ENCODE measurements at regions not wholly inside any gene's neighbourhood (a gene's known extent, or its start where the extent isn't known, plus 50 kb on each side); places are given as distances from the start of the nearest gene placed in this dataset.

DNA sequence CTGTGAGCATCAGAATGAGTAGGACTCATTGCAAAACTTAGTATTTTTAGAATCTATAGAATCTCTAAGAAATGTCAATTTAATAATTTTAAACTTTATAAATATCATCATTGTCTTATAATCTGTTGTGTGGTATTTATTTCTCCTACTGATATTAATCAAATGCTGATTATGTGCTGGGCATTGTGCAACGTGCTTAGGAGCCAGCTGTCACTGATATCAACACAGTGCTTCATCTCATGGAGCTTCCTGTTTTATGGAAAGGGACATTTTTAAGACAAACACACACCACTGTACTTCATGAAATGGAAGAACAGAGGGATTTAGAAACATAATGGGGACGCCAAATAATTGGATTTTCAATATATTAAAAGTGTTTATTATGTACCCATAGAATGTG lies 737.9 kb upstream of the TMPRSS15 start:
- Histone ChIP-seq H3K4me3 (ENCODE audit: insufficient read depth in 1 of 2, low read depth in 1 of 2, low read length in 2 of 2) (no peak overlapping the region), H3K9me3 (ENCODE audit: control insufficient read depth, low read length) (peaks cover 17% of the 10 kb centered on the region), H3K4ac (ENCODE audit: low read depth in 1 of 2, low read length in 2 of 2) (no peak overlapping the region), H3K27me3 (ENCODE audit: control insufficient read depth in 1 of 2, insufficient read depth in 1 of 2, low read length in 2 of 2) (no peaks in the 10 kb centered on the region), H4K91ac (ENCODE audit: low read length) (no peak overlapping the region), H3K79me1 (replicated peaks; ENCODE audit: low read length, poor library complexity, severe bottlenecking) (no peaks in the 10 kb centered on the region), H2BK12ac (ENCODE audit: low read length in 2 of 2) (no peak overlapping the region), H2AK5ac (ENCODE audit: low read length, severe bottlenecking) (no peak overlapping the region), H3K4me2 (ENCODE audit: low read length, poor library complexity, severe bottlenecking) (no peak overlapping the region), H3K9ac (ENCODE audit: low read length) (no peak overlapping the region), H2BK120ac (ENCODE audit: low read depth, low read length) (no peak overlapping the region), H3K27ac (ENCODE audit: low read length, poor library complexity, severe bottlenecking) (no peak overlapping the region), H2BK5ac (ENCODE audit: low read depth, low read length, poor library complexity, severe bottlenecking) (no peak overlapping the region), H2BK15ac (ENCODE audit: low read depth, poor library complexity, severe bottlenecking) (no peak overlapping the region), H3K23ac (ENCODE audit: low read length in 2 of 2) (no peak overlapping the region), H3K36me3 (ENCODE audit: control insufficient read depth in 1 of 2, insufficient read depth in 2 of 2, low read depth in 1 of 2, low read length in 2 of 2) (no peaks in the 10 kb centered on the region), H3K14ac (ENCODE audit: low read length in 2 of 2) (no peak overlapping the region), H3K4me1 (ENCODE audit: control insufficient read depth, insufficient read depth, low read depth, low read length) (no peaks in the 10 kb centered on the region), H4K8ac (ENCODE audit: low read length) (no peak overlapping the region), H3K18ac (ENCODE audit: low read depth in 1 of 2, low read length in 2 of 2) (no peak overlapping the region), H2AFZ (ENCODE audit: low read depth, low read length) (no peak overlapping the region)
- 50% methylated on average over 1 of the region's 2 CpGs for WGBS
- no peak for DNase-seq

DNA sequence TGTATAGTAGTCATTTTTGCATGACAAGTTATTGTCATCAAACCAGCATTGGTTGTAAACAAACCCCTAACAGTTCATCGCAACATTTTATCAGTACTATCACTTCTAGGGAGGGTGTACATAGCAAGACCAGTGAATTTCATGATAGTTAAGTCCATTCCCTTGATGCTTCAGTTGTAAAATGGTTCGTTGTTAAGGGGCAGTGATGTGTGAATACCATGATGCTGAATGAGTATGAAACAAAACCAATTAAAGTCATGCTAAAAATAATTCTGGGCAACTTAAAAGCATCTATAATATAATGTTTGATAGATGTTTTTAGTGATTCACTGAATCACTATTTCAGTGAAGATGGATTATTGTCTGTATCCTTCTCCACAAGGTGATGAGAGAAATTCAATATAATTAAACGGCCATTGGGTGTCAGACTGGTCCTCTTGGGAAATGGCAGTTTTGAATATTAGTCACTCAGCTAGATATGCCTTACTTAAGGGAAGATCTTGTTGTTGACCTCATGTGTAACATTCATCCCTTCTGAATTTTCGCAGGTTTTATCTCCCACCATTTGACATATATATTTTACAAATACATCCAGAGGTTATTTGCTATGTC lies 742.2 kb upstream of the TMPRSS15 start:
- 83% methylated on average over 2 of the region's 4 CpGs for WGBS
- Histone ChIP-seq H3K14ac (ENCODE audit: low read length in 2 of 2) (no peak overlapping the region), H3K9ac (ENCODE audit: low read length) (no peak overlapping the region)

DNA sequence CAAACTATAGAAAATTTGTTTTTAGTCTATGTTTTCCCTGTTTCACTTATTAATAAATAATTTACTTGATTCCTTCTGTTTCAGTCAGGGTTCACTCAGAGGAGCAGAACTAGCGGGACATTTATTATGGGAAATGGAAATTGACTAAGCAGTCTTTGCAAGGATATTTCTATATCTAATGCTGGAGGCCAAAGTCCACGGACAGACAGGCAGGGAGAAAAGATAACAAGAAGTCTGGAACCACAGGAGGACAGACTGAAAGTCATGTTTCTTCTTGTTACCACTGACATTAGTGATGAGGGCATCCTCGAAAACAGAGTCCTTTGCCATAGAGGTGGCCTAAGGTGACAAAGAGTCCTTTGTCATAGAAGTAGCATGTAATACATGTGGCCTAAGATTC lies 744.5 kb upstream of the TMPRSS15 start:
- 72% methylated on average over 3 of the region's 3 CpGs for WGBS
- H3K27me3 ChIP-seq (ENCODE audit: control insufficient read depth in 1 of 2, insufficient read depth in 1 of 2, low read length in 2 of 2), result no peaks in the 10 kb centered on the region

More for the DNA sequence above, 742.2 kb upstream of the TMPRSS15 start:
- no peaks in the 10 kb centered on the region for H3K4me1 ChIP-seq (ENCODE audit: control insufficient read depth, insufficient read depth, low read depth, low read length)
- no peak overlapping the region for H2BK12ac ChIP-seq (ENCODE audit: low read length in 2 of 2)
- H4K8ac ChIP-seq (ENCODE audit: low read length), result no peak overlapping the region
- no peaks in the 10 kb centered on the region for H3K36me3 ChIP-seq (ENCODE audit: control insufficient read depth in 1 of 2, insufficient read depth in 2 of 2, low read depth in 1 of 2, low read length in 2 of 2)
- no peak overlapping the region for H3K4me3 ChIP-seq (ENCODE audit: insufficient read depth in 1 of 2, low read depth in 1 of 2, low read length in 2 of 2)
- no peaks in the 10 kb centered on the region for H3K79me1 ChIP-seq (replicated peaks; ENCODE audit: low read length, poor library complexity, severe bottlenecking)
- no peak overlapping the region for H3K23ac ChIP-seq (ENCODE audit: low read length in 2 of 2)
- no peak overlapping the region for H2AK5ac ChIP-seq (ENCODE audit: low read length, severe bottlenecking)
- no peak overlapping the region for H3K18ac ChIP-seq (ENCODE audit: low read depth in 1 of 2, low read length in 2 of 2)
- no peaks in the 10 kb centered on the region for H3K27me3 ChIP-seq (ENCODE audit: control insufficient read depth in 1 of 2, insufficient read depth in 1 of 2, low read length in 2 of 2)
- no peak overlapping the region for H2BK15ac ChIP-seq (ENCODE audit: low read depth, poor library complexity, severe bottlenecking)
- no peak overlapping the region for H2BK120ac ChIP-seq (ENCODE audit: low read depth, low read length)
- H2BK5ac ChIP-seq (ENCODE audit: low read depth, low read length, poor library complexity, severe bottlenecking), result no peak overlapping the region
- no peak overlapping the region for H4K91ac ChIP-seq (ENCODE audit: low read length)
- H2AFZ ChIP-seq (ENCODE audit: low read depth, low read length), result no peak overlapping the region
- no peak overlapping the region for H3K4ac ChIP-seq (ENCODE audit: low read depth in 1 of 2, low read length in 2 of 2)
- peaks cover 12% of the 10 kb centered on the region for H3K9me3 ChIP-seq (ENCODE audit: control insufficient read depth, low read length)
- no peak overlapping the region for H3K4me2 ChIP-seq (ENCODE audit: low read length, poor library complexity, severe bottlenecking)
- DNase-seq, result no peak
- H3K27ac ChIP-seq (ENCODE audit: low read length, poor library complexity, severe bottlenecking), result no peak overlapping the region

DNA sequence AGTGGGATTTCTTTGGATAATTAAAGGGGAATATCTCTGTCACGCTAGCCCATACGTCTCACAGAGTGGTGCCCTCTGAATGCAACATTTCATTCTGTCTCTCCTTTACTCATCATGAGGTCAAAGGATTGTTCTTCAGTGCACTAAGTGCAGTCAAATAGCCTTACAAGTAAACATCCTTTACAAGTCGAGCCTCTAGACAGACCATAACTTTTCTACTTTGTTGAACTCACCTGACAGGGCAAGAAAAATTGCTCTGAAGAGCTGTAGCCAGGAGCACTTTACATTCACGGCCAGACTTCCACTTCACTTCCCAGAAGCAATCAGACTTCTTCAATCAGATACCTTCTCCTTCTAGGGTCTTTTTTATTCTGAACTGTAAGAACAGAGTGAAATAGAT lies 768.0 kb upstream of the TMPRSS15 start:
- Histone ChIP-seq H3K4me2 (ENCODE audit: low read length, poor library complexity, severe bottlenecking) (no peak overlapping the region), H3K23ac (ENCODE audit: low read length in 2 of 2) (no peak overlapping the region), H3K4me1 (ENCODE audit: control insufficient read depth, insufficient read depth, low read depth, low read length) (no peaks in the 10 kb centered on the region), H3K9ac (ENCODE audit: low read length) (no peak overlapping the region), H3K36me3 (ENCODE audit: control insufficient read depth in 1 of 2, insufficient read depth in 2 of 2, low read depth in 1 of 2, low read length in 2 of 2) (no peaks in the 10 kb centered on the region), H3K27me3 (ENCODE audit: control insufficient read depth in 1 of 2, insufficient read depth in 1 of 2, low read length in 2 of 2) (no peaks in the 10 kb centered on the region), H3K79me1 (replicated peaks; ENCODE audit: low read length, poor library complexity, severe bottlenecking) (no peaks in the 10 kb centered on the region), H2AFZ (ENCODE audit: low read depth, low read length) (no peak overlapping the region), H4K8ac (ENCODE audit: low read length) (no peak overlapping the region), H3K14ac (ENCODE audit: low read length in 2 of 2) (no peak overlapping the region), H2BK12ac (ENCODE audit: low read length in 2 of 2) (no peak overlapping the region), H2AK5ac (ENCODE audit: low read length, severe bottlenecking) (no peak overlapping the region), H3K18ac (ENCODE audit: low read depth in 1 of 2, low read length in 2 of 2) (no peak overlapping the region), H2BK5ac (ENCODE audit: low read depth, low read length, poor library complexity, severe bottlenecking) (no peak overlapping the region), H4K91ac (ENCODE audit: low read length) (no peak overlapping the region), H3K27ac (ENCODE audit: low read length, poor library complexity, severe bottlenecking) (no peak overlapping the region), H3K4ac (ENCODE audit: low read depth in 1 of 2, low read length in 2 of 2) (no peak overlapping the region), H2BK120ac (ENCODE audit: low read depth, low read length) (no peak overlapping the region), H2BK15ac (ENCODE audit: low read depth, poor library complexity, severe bottlenecking) (no peak overlapping the region), H3K4me3 (ENCODE audit: insufficient read depth in 1 of 2, low read depth in 1 of 2, low read length in 2 of 2) (no peak overlapping the region), H3K9me3 (ENCODE audit: control insufficient read depth, low read length) (peaks cover under 1% of the 10 kb centered on the region)
- WGBS, result 19% methylated on average over 3 of the region's 4 CpGs
- peak; percentile 0 for DNase-seq

More for the DNA sequence above, 744.5 kb upstream of the TMPRSS15 start:
- H4K8ac ChIP-seq (ENCODE audit: low read length), result no peak overlapping the region
- no peak overlapping the region for H2BK5ac ChIP-seq (ENCODE audit: low read depth, low read length, poor library complexity, severe bottlenecking)
- no peak overlapping the region for H3K9ac ChIP-seq (ENCODE audit: low read length)
- H2AK5ac ChIP-seq (ENCODE audit: low read length, severe bottlenecking), result no peak overlapping the region
- H3K79me1 ChIP-seq (replicated peaks; ENCODE audit: low read length, poor library complexity, severe bottlenecking), result no peaks in the 10 kb centered on the region
- H3K4me2 ChIP-seq (ENCODE audit: low read length, poor library complexity, severe bottlenecking), result no peak overlapping the region
- DNase-seq, result no peak
- H2BK15ac ChIP-seq (ENCODE audit: low read depth, poor library complexity, severe bottlenecking), result no peak overlapping the region
- H2BK120ac ChIP-seq (ENCODE audit: low read depth, low read length), result no peak overlapping the region
- H3K9me3 ChIP-seq (ENCODE audit: control insufficient read depth, low read length), result peaks cover 12% of the 10 kb centered on the region
- H3K36me3 ChIP-seq (ENCODE audit: control insufficient read depth in 1 of 2, insufficient read depth in 2 of 2, low read depth in 1 of 2, low read length in 2 of 2), result no peaks in the 10 kb centered on the region
- H4K91ac ChIP-seq (ENCODE audit: low read length), result no peak overlapping the region
- no peak overlapping the region for H3K4ac ChIP-seq (ENCODE audit: low read depth in 1 of 2, low read length in 2 of 2)
- no peak overlapping the region for H2BK12ac ChIP-seq (ENCODE audit: low read length in 2 of 2)
- H3K23ac ChIP-seq (ENCODE audit: low read length in 2 of 2), result no peak overlapping the region
- no peak overlapping the region for H3K18ac ChIP-seq (ENCODE audit: low read depth in 1 of 2, low read length in 2 of 2)
- no peaks in the 10 kb centered on the region for H3K4me1 ChIP-seq (ENCODE audit: control insufficient read depth, insufficient read depth, low read depth, low read length)
- H3K14ac ChIP-seq (ENCODE audit: low read length in 2 of 2), result no peak overlapping the region
- H3K27ac ChIP-seq (ENCODE audit: low read length, poor library complexity, severe bottlenecking), result no peak overlapping the region
- H2AFZ ChIP-seq (ENCODE audit: low read depth, low read length), result no peak overlapping the region
- no peak overlapping the region for H3K4me3 ChIP-seq (ENCODE audit: insufficient read depth in 1 of 2, low read depth in 1 of 2, low read length in 2 of 2)

Measured in mesenchymal stem cell (in vitro differentiated cells and primary cell).